ENCODE measurements at regions not wholly inside any gene's neighbourhood (a gene's known extent, or its start where the extent isn't known, plus 50 kb on each side); places are given as distances from the start of the nearest gene placed in this dataset.

GRCh38 chr1:185566995-185567394 is 167.2 kb upstream of the HMCN1 start:
- TF ChIP-seq ARNTL (CRISPR knock-in tag; IDR thresholded peaks at IDR 0.05; ENCODE audit: borderline replicate concordance, low read depth) (no peak), GLIS3 (CRISPR knock-in tag; IDR thresholded peaks at IDR 0.05) (no peak), ZC3H10 (CRISPR knock-in tag; IDR thresholded peaks at IDR 0.05) (no peak), ZFP30 (CRISPR knock-in tag; IDR thresholded peaks at IDR 0.05) (no peak), PATZ1 (CRISPR knock-in tag; IDR thresholded peaks at IDR 0.05; ENCODE audit: borderline replicate concordance) (no peak), PPARA (CRISPR knock-in tag; IDR thresholded peaks at IDR 0.05; ENCODE audit: borderline replicate concordance) (no peak), TOX (CRISPR knock-in tag; IDR thresholded peaks at IDR 0.05; ENCODE audit: borderline replicate concordance) (no peak), SNAI2 (CRISPR knock-in tag; IDR thresholded peaks at IDR 0.05) (no peak), POU6F1 (CRISPR knock-in tag; IDR thresholded peaks at IDR 0.05; ENCODE audit: borderline replicate concordance, low read depth) (no peak; the same call in 1 of the 2 replicates), ISL1 (CRISPR knock-in tag; IDR thresholded peaks at IDR 0.05) (no peak), OSR1 (CRISPR knock-in tag; IDR thresholded peaks at IDR 0.05) (no peak), CSRNP3 (CRISPR knock-in tag; IDR thresholded peaks at IDR 0.05) (no peak), ZNF8 (CRISPR knock-in tag; IDR thresholded peaks at IDR 0.05) (no peak), CSDC2 (CRISPR knock-in tag; IDR thresholded peaks at IDR 0.05) (no peak), TSHZ2 (CRISPR knock-in tag; IDR thresholded peaks at IDR 0.05) (no peak), ZFP3 (CRISPR knock-in tag; IDR thresholded peaks at IDR 0.05) (no peak), ZNF565 (CRISPR knock-in tag; conservative IDR thresholded peaks at IDR 0.05; ENCODE audit: low read depth) (no peak)
- ATAC-seq: no peak

- ATAC-seq: peak; percentile 82
- TF ChIP-seq TSHZ2 (CRISPR knock-in tag; IDR thresholded peaks at IDR 0.05) (no peak), RARB (CRISPR knock-in tag; IDR thresholded peaks at IDR 0.05) (peak; percentile 57; the same call in 1 of the 2 replicates), TOX (CRISPR knock-in tag; IDR thresholded peaks at IDR 0.05; ENCODE audit: borderline replicate concordance) (peak; percentile 86; the same call in 1 of the 2 replicates), POU6F1 (CRISPR knock-in tag; IDR thresholded peaks at IDR 0.05; ENCODE audit: borderline replicate concordance, low read depth) (peak; percentile 58; the same call in 1 of the 2 replicates)
These were observed 168.9 kb upstream of the HMCN1 start for GRCh38 chr1:185565302-185565701.

All from SK-N-SH treated with all-trans-retinoic acid at 6 μM for 48 hours (cell line).